ENCODE measurements at regions not wholly inside any gene's neighbourhood (a gene's known extent, or its start where the extent isn't known, plus 50 kb on each side); places are given as distances from the start of the nearest gene placed in this dataset.

DNA sequence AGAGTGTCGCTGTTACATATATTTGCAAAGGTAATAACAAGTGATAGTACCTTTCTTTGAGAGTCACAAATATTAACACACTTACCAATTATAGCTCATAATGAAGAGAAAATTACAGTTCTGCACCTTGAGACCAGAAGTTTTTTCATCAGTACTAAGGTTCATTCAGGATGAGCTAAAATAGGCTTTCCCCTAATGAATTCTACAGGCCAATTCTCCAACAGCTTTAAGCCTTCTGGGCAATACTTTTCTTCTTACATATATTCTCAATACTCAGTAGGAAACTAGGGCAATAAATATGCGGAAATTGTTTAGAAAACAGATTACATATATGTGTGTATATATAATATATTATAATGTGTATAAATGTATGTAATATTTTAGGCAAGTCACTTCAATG is 2672.8 kb upstream of the PCDH20 start:
- no peak for DNase-seq

- DNase-seq = no peak
Measured at GRCh38 chr13:64087624-64088023, 2672.0 kb upstream of the PCDH20 start.

DNA sequence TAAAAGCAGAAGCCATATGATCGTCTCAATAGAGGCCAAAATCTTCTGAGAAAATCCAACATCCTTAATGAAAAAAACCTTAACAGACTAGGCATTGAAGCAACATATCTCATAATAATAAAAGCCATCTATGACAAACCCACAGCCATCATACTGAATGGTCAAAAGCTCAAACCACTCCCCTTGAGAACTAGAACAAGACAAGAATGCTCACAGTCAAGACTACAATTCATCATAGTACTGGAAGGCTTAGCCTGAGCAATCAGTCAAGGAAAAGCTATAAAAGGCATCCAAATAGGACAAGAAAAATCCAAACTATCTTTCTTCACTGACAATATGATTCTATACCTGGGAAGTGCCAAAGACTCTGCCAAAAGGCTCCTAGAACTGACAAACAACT is 2668.2 kb upstream of the PCDH20 start:
- DNase-seq = no peak

GRCh38 chr13:64083396-64083795 is 2667.7 kb upstream of the PCDH20 start:
- DNase-seq = no peak

GRCh38 chr13:64078480-64078936 is 2662.9 kb upstream of the PCDH20 start:
- DNase-seq = no peak

GRCh38 chr13:64078025-64078424 is 2662.4 kb upstream of the PCDH20 start:
- DNase-seq = no peak

DNA sequence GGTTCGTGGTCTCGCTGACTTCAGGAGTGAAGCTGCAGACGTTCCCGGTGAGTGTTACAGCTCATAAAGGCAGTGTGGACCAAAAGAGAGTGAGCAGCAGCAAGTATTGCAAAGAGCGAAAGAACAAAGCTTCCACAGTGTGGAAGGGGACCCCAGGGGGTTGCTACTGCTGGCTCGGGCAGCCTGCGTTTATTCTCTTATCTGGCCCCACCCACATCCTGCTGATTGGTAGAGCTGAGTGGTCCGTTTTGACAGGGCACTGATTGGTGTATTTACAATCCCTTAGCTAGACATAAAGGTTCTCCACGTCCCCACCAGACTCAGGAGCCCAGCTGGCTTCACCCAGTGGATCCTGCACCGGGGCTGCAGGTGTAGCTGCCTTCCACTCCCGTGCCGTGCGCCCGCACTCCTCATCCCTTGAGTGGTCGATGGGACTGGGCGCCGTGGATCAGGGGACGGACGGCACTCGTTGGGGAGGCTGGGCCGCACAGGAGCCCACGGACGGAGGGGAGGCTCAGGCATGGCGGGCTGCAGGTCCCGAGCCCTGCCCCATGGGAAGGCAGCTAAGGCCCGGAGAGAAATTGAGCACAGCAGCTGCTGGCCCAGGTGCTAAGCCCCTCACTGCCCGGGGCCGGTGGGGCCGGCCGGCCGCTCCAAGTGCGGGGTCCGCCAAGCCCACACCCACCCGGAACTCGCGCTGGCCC is 2661.6 kb upstream of the PCDH20 start:
- peak; percentile 2 for DNase-seq

DNA sequence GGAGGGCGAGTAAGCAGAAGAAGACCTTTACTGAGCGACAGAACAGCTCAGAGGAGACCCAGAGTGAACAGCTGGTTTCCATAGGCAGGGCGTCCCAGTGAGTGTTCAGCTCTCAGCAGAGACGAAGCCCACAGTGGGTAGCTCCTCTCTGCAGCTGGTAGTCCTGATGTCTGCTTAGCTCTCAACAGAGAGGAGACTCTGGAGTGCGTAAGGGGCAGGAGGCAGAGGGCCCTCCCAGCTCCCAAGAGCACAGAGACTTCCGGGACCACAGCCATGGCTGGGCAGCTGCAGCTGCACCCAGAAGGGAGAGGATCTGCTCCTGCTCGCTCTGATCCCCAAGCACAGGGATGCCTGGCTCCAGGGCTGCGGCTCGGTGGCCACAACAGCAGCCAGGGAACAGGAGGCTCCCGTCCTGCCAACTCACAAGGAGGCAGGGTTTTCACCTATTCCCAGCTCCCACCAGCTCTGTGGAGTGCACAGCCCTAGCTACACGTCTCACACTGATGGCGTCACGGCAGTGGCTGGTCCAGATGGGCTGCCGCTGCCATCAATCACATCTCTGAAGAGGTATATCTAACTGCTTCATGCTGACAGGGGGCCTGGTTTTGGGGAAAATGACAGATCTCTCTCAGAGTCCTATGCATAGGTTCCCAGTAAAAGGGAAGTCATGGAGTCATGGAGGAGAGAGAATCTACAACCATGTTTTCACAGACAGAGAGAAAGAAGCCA is 2660.1 kb upstream of the PCDH20 start:
- DNase-seq = no peak

DNA sequence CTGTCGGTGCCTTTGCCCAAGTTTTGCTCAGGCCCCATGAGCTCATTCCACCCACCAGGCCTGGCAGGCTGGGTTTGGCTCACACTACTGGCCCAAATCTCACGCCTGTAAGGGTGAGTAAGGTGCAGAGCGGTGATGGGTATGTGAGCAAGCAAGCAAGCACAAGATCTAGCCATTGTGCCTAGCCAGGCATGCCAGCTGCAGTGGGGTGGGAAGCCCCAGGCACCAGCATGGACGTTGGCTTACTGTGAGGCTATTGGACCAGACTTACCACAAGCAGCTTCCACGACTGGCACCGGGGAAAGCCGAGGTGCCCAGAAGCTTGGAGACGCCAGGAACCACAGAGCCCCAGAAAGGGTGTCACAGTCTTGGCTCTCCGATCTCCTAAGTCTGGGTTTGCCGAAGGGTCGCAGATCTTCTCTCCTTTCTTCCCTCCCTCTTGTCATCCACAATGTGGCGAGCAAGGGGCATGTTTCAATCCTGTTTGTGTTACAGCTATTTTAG is 2659.4 kb upstream of the PCDH20 start:
- DNase-seq = no peak

DNA sequence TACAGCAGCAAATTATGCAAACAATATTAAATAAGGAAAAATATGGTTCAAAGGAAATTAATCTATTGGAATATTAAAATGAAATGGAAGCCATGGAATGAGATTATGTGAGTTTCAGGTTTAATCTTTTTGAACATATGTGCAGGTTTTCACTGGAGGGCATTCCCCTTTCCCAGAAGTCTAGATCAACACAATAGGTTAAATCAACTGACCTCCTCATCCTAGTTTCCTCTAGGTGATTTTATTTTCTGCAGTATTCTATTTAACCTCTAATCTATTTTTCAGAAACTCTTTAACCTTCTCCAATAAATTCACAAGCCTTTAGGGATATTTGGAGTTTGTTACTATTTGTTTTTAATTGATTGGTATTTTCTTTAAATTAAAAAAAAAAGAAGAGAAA is 2657.6 kb upstream of the PCDH20 start:
- no peak for DNase-seq

DNA sequence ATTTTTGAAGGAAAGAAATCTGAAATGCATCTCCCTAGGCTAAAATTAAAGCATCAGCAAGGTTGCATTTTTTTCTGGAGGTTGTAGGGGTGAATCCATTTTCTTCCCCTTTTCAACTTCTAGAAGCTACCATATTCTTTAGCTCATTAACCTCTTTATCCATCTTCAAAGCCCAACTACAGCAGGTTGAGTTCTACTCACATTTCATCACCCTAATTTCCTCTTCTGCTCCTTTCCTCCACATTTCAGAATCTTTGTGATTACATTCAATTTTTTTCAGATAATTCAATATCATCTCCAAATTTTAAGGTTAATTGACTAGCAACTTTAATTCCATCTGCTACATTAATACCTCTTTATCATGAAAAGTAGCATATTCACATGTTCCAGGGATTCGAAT is 2655.7 kb upstream of the PCDH20 start:
- no peak for DNase-seq

DNA sequence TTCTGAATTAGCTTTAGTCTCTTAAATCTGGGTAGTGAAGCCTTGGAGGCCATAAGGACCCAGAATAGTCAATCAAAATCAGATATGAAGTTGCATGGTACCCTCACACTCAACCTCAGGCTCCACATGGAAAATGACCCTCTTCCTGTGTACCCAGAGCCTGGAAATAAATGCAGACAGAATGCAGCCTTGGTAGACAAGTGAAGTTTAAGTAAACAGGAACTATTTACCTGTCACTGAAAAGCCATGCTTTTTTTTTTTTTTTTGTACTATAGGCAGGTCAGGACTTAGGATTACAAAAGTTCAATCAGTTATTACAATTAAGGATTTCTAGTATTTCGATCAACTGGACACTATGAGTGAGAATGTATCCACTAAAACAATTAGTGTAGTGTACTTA is 2654.2 kb upstream of the PCDH20 start:
- no peak for DNase-seq

- peak; percentile 9 for DNase-seq
Measured at GRCh38 chr13:64066711-64067110, 2651.1 kb upstream of the PCDH20 start.

DNA sequence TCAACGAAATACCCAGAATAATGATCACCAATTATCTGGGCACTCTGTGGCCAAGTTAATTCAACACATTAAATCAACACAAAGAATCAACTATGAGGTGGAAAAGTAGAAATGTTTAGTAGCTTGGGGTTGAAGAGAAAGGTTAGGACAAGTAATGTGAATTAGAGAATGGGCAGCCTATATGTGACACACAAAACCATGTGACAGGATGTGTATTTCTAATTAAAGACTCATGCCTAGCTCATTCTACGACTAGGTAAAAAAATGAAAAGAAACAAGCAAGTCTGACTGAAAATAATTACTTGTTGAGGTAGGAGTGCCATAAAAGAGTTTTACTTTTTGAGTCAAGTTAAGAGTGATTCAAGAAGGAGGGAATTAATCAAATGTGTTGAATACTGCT is 2646.0 kb upstream of the PCDH20 start:
- no peak for DNase-seq

DNA sequence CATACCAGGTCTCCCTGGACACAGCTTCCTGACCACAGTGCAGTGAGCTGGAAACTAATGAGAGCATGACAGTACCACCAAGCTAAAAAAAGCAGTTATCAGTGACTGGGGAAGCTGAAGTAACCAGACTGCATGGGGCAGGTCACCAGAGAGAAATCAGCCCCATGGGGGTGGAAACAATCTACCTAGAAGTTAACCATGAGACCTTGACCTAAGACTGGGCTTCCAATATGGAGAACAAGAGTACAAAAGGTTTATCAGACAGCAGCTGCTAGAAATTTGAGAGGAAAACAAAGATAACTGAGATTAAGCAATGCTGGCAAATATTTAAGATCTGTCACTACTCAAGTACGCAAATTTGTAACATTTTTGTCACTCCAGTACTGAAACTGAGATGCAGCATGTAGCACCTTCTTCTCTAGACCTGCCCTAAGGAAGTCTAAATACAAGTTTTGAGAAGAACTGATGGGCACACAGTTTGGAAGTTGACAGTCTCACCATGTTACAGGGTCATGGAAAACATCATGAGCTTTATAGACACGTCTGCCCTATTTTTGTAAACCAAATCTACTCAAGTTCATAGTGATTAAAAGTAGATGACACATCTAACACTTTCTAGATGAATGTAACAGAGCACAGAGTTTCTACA is 2641.8 kb upstream of the PCDH20 start:
- DNase-seq = no peak

DNA sequence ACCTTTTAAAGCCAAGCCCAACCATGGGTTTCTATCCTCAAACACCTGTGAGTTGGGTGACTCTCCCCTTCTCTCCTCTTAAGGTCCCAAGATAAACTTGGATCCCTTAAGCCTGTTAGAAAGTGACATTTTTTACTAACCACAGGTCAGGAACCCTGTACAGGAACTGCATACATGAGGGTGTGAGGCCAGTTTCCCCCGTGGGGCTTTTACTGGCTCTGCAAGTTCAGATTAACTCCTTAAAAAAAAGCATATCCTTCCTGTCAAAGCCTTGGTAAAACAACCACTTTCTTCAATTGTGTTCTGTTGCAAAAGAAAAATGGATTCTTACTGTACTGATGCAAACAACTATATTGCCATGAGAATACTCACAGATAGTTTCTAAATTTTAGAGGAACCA is 2638.7 kb upstream of the PCDH20 start:
- DNase-seq = peak; percentile 50

DNA sequence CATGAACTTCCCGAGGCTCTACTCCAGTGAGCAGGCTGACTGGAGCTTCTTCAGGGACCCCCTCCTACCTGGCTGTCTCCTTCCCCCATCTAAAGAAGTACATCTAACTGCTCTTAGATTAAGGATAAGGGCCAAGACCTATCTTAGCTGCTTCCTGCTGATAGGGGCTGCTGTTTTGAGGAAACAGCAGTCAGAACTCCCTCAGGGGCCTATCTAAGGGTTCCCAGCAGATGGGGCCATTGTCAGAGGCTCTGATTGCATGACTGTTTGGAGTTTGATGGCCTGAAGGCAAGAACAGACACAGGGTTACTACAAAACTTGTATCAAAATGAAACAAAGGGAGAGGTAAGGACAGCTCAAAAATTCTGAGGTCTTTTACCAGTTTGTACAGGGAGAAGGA is 2636.9 kb upstream of the PCDH20 start:
- DNase-seq = peak; percentile 47

DNA sequence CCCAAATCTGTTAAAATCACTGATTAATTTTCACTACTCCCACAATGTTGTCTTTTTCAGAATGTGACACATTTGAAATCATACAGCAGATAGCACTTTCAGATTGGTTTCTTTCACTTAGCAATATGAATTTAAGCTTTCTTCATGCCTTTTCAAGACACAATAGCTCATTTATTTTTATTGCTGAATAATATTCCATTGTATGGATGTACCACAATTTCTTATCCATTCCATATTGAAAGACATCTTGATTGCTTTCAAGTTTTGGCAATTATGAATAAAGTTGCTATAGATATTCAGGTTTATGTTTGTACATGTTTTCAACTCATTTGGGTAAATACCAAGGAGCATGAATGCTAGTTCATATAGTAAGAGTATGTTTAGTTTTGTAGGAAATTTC is 2635.6 kb upstream of the PCDH20 start:
- no peak for DNase-seq

GRCh38 chr13:64041296-64041695 is 2625.6 kb upstream of the PCDH20 start:
- no peak for DNase-seq

DNA sequence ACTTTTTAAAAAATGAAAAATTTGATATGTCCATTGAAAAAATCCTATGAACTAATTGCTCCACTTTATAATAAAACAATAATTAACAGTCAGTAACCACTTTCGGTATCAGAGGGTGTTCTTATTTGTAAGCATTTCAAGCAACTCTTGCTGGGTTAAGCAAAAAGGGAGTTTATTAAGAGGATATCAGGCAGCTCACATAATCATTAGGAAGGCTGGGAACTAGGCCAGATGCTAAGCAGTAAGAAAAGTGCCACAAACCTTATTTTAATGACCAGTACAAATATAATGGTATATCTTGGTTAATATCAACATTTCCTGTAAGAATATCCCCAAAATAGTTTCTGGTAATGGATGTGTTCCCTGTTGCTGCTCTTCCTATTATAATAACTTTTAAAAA is 2618.3 kb upstream of the PCDH20 start:
- DNase-seq = no peak

- no peak for DNase-seq
Measured at GRCh38 chr13:64029343-64030093, 2613.9 kb upstream of the PCDH20 start.

- no peak for DNase-seq
Measured at GRCh38 chr13:64028551-64028950, 2612.9 kb upstream of the PCDH20 start.

GRCh38 chr13:64020126-64020525 is 2604.5 kb upstream of the PCDH20 start:
- DNase-seq = no peak
